ENCODE measurements at regions not wholly inside any gene's neighbourhood (a gene's known extent, or its start where the extent isn't known, plus 50 kb on each side); places are given as distances from the start of the nearest gene placed in this dataset.

DNA sequence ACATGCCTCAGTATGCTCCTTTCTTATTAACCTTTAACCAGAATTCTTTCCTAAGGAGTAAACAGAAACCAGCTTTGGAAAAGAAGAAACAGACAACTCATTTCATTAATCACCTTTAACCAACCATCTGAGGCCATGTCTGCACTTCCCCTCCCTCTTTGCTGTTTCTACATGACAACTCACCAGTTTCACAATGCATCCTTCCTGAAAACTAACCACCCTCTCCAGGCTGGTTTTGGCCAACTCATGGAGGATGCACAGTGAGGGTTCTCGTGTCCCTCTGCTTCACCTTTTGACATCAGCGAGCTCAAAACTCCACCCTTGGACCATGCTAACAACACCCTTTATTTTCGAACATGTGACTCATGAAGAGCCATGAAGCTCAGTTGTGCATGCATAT is 244.1 kb downstream of the ELAVL2 start:
- no peak for TF ChIP-seq POLR2A (IDR thresholded peaks at IDR 0.05)
- TF ChIP-seq, protein P1, sequence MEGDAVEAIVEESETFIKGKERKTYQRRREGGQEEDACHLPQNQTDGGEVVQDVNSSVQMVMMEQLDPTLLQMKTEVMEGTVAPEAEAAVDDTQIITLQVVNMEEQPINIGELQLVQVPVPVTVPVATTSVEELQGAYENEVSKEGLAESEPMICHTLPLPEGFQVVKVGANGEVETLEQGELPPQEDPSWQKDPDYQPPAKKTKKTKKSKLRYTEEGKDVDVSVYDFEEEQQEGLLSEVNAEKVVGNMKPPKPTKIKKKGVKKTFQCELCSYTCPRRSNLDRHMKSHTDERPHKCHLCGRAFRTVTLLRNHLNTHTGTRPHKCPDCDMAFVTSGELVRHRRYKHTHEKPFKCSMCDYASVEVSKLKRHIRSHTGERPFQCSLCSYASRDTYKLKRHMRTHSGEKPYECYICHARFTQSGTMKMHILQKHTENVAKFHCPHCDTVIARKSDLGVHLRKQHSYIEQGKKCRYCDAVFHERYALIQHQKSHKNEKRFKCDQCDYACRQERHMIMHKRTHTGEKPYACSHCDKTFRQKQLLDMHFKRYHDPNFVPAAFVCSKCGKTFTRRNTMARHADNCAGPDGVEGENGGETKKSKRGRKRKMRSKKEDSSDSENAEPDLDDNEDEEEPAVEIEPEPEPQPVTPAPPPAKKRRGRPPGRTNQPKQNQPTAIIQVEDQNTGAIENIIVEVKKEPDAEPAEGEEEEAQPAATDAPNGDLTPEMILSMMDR (IDR thresholded peaks at IDR 0.05), result no peak
